Panc1 (cell line): ENCODE measurements at regions not wholly inside any gene's neighbourhood (a gene's known extent, or its start where the extent isn't known, plus 50 kb on each side); places are given as distances from the start of the nearest gene placed in this dataset.

ENCODE experiments used
- ATAC-seq: fragments of 200-7000 bp; cut with Tn5 transposase; 2 replicates; pipeline ENCODE4 v1.9.1; 2020; ENCODE audit warnings: mild to moderate bottlenecking, moderate library complexity
- BruUV-seq: library from RNA; stranded (reverse); fragments of 400-500 nt; replicated peaks from 2 replicates; lab custom pipeline; 2021; lab: Mats Ljungman, UMichigan
- CTCF ChIA-PET: fragments of 300-600 bp; sonication (Branson Sonifier 250); formaldehyde crosslinking; loops from one replicate; lab custom pipeline; 2022; ENCODE audit warnings: antibody characterized with exemption; lab: Charles Lee
- POLR2A ChIA-PET: fragments of 300-600 bp; sonication (Branson Sonifier 250); formaldehyde crosslinking; loops from one replicate; lab custom pipeline; 2022; ENCODE audit warnings: antibody characterized with exemption; lab: Charles Lee
- DNase-seq: peaks from one replicate; pipeline ENCODE4 v3.0.0-alpha.2; 2010; ENCODE audit warnings: low read depth, low spot score
- H3K27ac ChIP-seq: 2 replicates; pipeline ENCODE4 v1.5.1; 2011; ENCODE audit warnings: mild to moderate bottlenecking, low read length, inconsistent platforms
- H3K27me3 ChIP-seq: fragments of 200-500 bp; sonication (Bioruptor generic); 2 replicates; pipeline ENCODE4 v1.6.0; 2014; ENCODE audit warnings: low read length, inconsistent platforms; ENCODE audit not compliant: control insufficient read depth, insufficient read depth
- H3K36me3 ChIP-seq: fragments of 200-500 bp; sonication (Bioruptor generic); 2 replicates; pipeline ENCODE4 v1.5.1; 2014; ENCODE audit warnings: inconsistent platforms, mild to moderate bottlenecking, low read length, moderate library complexity; ENCODE audit not compliant: control insufficient read depth, insufficient read depth
- H3K4me1 ChIP-seq: 2 replicates; pipeline ENCODE4 v1.5.1; 2011; ENCODE audit warnings: inconsistent platforms, mild to moderate bottlenecking, low read length, moderate library complexity; ENCODE audit not compliant: control insufficient read depth, insufficient read depth
- H3K4me3 ChIP-seq, 2 experiments: 2 replicates each; pipeline ENCODE4 v1.5.1; 2011 to 2012; ENCODE audit warnings: low read depth in 2 of 2, low read length in 2 of 2, mild to moderate bottlenecking in 2 of 2, inconsistent platforms in 1 of 2, moderate library complexity in 1 of 2
- H3K9me3 ChIP-seq: fragments of 200-500 bp; sonication (Bioruptor generic); 2 replicates; pipeline ENCODE4 v1.5.1; 2014; ENCODE audit warnings: low read depth, mild to moderate bottlenecking, inconsistent platforms, low read length, moderate library complexity; ENCODE audit not compliant: control insufficient read depth, insufficient read depth
- POLR2AphosphoS5 ChIP-seq: IDR thresholded peaks from 2 replicates; pipeline ENCODE4 v1.6.1; 2012; ENCODE audit warnings: mild to moderate bottlenecking, low read depth, low read length, moderate library complexity
- SIN3A ChIP-seq: IDR thresholded peaks from 2 replicates; pipeline ENCODE4 v1.6.1; 2012; ENCODE audit warnings: low read depth, mild to moderate bottlenecking, low read length, moderate library complexity, borderline replicate concordance; ENCODE audit not compliant: insufficient read depth
- TCF7L2 ChIP-seq: IDR thresholded peaks from 2 replicates; pipeline ENCODE4 v1.6.1; 2011; ENCODE audit warnings: mild to moderate bottlenecking, low read depth, low read length, inconsistent platforms
- in situ Hi-C: cut with HindIII; loops from 2 replicates; pipeline ENCODE4 v1.10.0; 2016; ENCODE audit warnings: low sequenced_read_pairs, low pct_unique_long_range_greater_than_20kb
- intact Hi-C: fragments of 100-400 bp; cut with micrococcal nuclease; formaldehyde crosslinking; loops from one replicate; pipeline ENCODE4 v1.10.0; 2022; ENCODE audit not compliant: unreplicated experiment
- TF ChIP-seq, protein P1 (sequence below): fragments of 450-650 bp; IDR thresholded peaks from 2 replicates; pipeline ENCODE4 v1.5.1; 2017; ENCODE audit warnings: mild to moderate bottlenecking
- TF ChIP-seq, protein P2 (sequence below), 2 experiments: IDR thresholded peaks; 2 replicates each; pipeline ENCODE4 v1.6.1; 2011 to 2012; ENCODE audit warnings: low read depth in 2 of 2, control low read depth in 1 of 2, low read length in 1 of 2, mild to moderate bottlenecking in 1 of 2, moderate library complexity in 1 of 2; ENCODE audit not compliant: insufficient read depth in 1 of 2

GRCh38 chr16:6360641-6361040 lies 972.0 kb upstream of the RBFOX1 start:
- DNase-seq = no peak
- TF ChIP-seq, protein P1, sequence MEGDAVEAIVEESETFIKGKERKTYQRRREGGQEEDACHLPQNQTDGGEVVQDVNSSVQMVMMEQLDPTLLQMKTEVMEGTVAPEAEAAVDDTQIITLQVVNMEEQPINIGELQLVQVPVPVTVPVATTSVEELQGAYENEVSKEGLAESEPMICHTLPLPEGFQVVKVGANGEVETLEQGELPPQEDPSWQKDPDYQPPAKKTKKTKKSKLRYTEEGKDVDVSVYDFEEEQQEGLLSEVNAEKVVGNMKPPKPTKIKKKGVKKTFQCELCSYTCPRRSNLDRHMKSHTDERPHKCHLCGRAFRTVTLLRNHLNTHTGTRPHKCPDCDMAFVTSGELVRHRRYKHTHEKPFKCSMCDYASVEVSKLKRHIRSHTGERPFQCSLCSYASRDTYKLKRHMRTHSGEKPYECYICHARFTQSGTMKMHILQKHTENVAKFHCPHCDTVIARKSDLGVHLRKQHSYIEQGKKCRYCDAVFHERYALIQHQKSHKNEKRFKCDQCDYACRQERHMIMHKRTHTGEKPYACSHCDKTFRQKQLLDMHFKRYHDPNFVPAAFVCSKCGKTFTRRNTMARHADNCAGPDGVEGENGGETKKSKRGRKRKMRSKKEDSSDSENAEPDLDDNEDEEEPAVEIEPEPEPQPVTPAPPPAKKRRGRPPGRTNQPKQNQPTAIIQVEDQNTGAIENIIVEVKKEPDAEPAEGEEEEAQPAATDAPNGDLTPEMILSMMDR = peak; percentile 23; the same call in 1 of the 2 replicates
- no peak for TF ChIP-seq POLR2AphosphoS5
- in situ Hi-C loops = no loop called here
- BruUV-seq = no TSS peak
- no peaks in the 10 kb centered on the region for H3K9me3 ChIP-seq
- H3K27ac ChIP-seq = no peak overlapping the region
- ATAC-seq = no peak
- no peak overlapping the region for H3K4me3 ChIP-seq
- POLR2A ChIA-PET = interaction anchor here (0.5 kb wide), 1 partner anchor 61 kb away, joined by 18 read pairs; no protein-coding TSS in a partner anchor
- no peaks in the 10 kb centered on the region for H3K4me1 ChIP-seq
- no peaks in the 10 kb centered on the region for H3K27me3 ChIP-seq
- CTCF ChIA-PET = no interaction called here
- intact Hi-C loops = no loop called here
- no peaks in the 10 kb centered on the region for H3K36me3 ChIP-seq

DNA sequence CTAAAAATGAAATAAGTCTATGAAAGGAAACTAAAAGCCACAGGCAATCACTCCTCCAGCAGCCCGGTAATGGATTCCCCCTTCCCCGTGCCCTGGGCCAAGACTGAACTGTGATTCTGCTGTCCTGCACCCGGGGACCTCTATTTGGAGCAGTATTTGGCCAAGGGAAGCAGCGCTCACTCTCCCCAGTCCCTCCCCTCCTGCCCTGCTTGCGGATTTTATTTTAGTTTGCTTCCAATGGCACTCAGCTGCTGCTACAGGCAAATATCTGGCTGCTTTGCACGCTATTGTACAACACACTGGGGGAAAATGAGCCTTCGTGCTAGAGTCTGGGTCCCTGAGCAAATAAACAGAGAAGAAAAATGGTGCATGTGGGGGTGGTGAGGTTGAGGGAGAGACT lies 975.7 kb upstream of the RBFOX1 start:
- H3K27ac ChIP-seq = no peak overlapping the region

DNA sequence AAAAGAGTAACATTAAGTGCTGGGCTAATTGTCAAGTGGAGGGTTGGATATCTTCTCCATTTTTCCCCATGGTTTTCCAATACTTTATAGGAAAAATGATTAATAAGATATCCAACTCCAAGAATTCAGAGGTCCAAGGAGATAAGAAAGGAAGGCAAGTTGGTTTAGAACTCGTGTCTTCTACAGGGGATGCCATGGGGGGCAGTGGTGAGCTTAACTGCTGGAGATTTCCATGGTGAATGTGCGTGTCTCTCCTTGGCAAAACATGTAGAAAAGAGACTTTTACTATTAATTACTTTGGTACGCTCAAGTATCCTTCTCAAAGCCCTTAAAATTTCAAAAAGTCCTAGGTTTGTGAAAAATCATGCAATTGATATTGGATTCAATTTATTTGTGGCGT lies 982.9 kb upstream of the RBFOX1 start:
- Histone ChIP-seq H3K9me3 (no peaks in the 10 kb centered on the region), H3K36me3 (no peaks in the 10 kb centered on the region), H3K4me1 (no peaks in the 10 kb centered on the region), H3K4me3 (no peak overlapping the region), H3K27ac (no peak overlapping the region), H3K27me3 (no peaks in the 10 kb centered on the region)
- intact Hi-C loops (no loop called here), in situ Hi-C loops (no loop called here)
- ATAC-seq (no peak), DNase-seq (no peak)
- POLR2A ChIA-PET = no interaction called here
- no TSS peak for BruUV-seq
- TF ChIP-seq, protein P1 = no peak
- TF ChIP-seq SIN3A (no peak), POLR2AphosphoS5 (no peak), TCF7L2 (no peak)
- TF ChIP-seq, protein P2, sequence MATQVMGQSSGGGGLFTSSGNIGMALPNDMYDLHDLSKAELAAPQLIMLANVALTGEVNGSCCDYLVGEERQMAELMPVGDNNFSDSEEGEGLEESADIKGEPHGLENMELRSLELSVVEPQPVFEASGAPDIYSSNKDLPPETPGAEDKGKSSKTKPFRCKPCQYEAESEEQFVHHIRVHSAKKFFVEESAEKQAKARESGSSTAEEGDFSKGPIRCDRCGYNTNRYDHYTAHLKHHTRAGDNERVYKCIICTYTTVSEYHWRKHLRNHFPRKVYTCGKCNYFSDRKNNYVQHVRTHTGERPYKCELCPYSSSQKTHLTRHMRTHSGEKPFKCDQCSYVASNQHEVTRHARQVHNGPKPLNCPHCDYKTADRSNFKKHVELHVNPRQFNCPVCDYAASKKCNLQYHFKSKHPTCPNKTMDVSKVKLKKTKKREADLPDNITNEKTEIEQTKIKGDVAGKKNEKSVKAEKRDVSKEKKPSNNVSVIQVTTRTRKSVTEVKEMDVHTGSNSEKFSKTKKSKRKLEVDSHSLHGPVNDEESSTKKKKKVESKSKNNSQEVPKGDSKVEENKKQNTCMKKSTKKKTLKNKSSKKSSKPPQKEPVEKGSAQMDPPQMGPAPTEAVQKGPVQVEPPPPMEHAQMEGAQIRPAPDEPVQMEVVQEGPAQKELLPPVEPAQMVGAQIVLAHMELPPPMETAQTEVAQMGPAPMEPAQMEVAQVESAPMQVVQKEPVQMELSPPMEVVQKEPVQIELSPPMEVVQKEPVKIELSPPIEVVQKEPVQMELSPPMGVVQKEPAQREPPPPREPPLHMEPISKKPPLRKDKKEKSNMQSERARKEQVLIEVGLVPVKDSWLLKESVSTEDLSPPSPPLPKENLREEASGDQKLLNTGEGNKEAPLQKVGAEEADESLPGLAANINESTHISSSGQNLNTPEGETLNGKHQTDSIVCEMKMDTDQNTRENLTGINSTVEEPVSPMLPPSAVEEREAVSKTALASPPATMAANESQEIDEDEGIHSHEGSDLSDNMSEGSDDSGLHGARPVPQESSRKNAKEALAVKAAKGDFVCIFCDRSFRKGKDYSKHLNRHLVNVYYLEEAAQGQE (IDR thresholded peaks at IDR 0.05; ENCODE audit: insufficient read depth in 1 of 2, low read depth in 2 of 2, low read length in 1 of 2) = no peak
- CTCF ChIA-PET = no interaction called here

More for the DNA sequence above, 975.7 kb upstream of the RBFOX1 start:
- TF ChIP-seq, protein P2 (IDR thresholded peaks at IDR 0.05; ENCODE audit: insufficient read depth in 1 of 2, low read depth in 2 of 2, low read length in 1 of 2) = no peak
- TF ChIP-seq SIN3A (no peak), POLR2AphosphoS5 (no peak)
- no peaks in the 10 kb centered on the region for H3K27me3 ChIP-seq
- POLR2A ChIA-PET = no interaction called here
- no TSS peak for BruUV-seq
- intact Hi-C loops = no loop called here
- H3K9me3 ChIP-seq = no peaks in the 10 kb centered on the region
- DNase-seq (no peak), ATAC-seq (no peak)
- no peaks in the 10 kb centered on the region for H3K36me3 ChIP-seq
- H3K4me3 ChIP-seq = no peak overlapping the region
- CTCF ChIA-PET = no interaction called here
- in situ Hi-C loops = no loop called here
- no peaks in the 10 kb centered on the region for H3K4me1 ChIP-seq
